NCI-H2029 treated with DMSO at 0.1 percent for 48 hours (cell line): ENCODE measurements at regions not wholly inside any gene's neighbourhood (a gene's known extent, or its start where the extent isn't known, plus 50 kb on each side); places are given as distances from the start of the nearest gene placed in this dataset.

Experiments
- DNase-seq: peaks from one replicate; lab custom pipeline; 2025; lab: John Stamatoyannopoulos, UW

DNA sequence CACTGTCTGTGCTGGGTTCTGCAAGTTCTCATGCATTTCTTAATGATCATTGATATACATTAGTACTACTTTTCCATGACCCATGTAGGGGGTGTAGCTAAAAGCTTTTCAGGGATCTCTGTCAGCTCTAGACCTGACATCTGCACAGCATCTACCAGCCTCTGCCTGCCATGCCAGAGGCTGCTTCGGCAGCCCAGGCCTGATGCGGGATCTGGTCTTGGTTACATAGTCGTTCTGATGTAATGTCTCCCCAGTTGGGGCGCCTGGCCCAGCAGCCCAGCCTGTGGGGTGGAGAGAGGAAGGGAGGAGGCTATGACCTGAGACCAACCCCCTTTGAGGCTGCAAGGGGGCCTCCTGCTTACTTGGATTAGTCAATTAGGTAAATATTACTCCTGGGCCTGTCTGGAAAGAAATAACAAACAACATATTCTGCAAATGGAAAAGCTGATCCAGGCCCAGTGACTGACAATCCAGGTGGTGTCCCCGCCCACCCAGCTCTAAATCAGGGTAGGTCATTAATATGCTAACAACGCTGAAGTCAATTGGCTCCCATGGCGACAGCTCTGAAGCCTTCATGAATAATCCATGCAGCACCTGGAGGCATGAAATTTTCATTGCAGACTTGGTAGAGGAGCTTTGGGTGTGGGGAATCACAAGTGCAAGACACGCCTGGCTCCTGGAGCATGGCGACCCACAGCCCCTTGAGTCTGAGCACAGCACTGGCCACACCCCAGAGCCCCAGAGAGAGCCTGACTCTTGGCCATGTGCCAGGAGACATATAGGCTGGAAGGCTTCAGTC, 575.3 kb downstream of the CMPK2 start:
- no peak for DNase-seq

DNA sequence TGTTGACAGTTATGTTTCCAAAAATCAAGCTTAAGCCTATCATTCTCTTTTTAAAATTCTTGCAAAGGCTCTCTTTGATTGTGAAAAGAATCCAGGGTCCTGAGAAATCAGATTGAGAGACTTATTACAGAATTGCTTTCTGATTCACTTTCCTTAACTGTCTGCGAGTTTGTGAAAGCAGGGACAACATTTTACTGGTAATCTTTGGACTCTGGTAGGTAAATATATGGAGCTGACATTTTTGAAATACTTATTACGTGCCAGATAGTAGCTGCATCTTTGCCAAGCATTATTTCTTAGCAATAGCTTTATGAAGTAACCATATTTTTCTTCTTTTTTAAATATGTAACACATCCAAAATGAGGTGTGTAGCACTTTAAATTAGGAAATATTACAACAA, 570.9 kb downstream of the CMPK2 start:
- no peak for DNase-seq

DNA sequence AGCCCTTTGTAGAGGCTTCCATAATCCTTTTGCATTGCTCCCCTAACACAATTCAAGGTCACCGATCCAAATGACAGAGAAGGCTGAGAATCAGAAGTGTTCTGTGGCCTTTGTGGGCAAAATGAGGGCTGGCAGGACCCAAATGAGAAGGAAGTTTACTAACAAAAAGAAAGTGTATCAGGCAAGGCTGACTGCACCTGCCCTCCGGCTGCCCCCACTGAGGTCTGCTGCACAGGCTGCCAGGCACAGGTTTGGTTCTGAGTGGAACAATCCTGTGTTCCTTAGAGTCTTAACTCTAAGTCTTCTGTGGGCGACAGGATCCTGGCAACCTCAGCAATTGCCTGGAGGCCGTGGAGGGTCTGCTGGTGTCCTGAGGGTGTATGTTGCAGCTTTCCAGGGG, 568.5 kb downstream of the CMPK2 start:
- no peak for DNase-seq

DNA sequence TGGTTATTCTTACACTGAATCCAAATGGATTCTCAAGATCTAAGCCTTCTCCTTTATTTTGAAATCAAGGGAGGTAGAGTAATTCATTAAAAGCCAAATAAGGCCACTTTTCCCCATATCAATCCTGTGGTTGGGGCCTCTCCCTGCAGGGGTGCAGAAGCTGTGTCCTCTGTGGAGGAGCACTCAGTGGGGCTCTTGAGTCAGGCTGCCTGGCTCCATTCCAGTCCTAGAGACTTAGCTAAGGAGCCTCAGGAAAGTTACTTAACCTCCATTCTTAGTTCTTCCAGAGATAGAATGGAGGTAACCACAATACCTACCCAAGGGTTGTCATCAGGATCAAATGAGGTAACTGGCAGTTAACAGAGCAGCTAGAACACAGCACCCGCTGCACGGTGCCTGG, 564.3 kb downstream of the CMPK2 start:
- DNase-seq: no peak

DNA sequence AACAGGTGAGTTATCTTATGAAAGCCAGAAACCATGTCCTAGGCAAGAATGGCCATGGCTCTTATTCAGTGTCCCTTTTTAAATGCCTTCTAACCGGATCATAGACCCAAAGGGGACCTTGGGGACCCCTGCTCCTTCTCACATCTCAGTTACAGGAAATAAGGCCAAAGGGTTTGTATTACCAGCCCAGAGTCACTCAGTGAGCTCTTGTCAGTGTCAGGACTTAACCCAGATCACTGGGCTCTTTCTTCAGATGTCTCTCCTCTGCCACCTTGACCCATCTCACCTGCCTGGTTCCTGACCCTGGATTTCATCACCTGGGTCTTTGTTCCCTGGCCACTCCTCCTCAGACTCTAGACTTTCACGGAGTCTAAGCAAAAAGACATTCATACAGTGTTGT, 556.7 kb downstream of the CMPK2 start:
- DNase-seq: no peak

DNA sequence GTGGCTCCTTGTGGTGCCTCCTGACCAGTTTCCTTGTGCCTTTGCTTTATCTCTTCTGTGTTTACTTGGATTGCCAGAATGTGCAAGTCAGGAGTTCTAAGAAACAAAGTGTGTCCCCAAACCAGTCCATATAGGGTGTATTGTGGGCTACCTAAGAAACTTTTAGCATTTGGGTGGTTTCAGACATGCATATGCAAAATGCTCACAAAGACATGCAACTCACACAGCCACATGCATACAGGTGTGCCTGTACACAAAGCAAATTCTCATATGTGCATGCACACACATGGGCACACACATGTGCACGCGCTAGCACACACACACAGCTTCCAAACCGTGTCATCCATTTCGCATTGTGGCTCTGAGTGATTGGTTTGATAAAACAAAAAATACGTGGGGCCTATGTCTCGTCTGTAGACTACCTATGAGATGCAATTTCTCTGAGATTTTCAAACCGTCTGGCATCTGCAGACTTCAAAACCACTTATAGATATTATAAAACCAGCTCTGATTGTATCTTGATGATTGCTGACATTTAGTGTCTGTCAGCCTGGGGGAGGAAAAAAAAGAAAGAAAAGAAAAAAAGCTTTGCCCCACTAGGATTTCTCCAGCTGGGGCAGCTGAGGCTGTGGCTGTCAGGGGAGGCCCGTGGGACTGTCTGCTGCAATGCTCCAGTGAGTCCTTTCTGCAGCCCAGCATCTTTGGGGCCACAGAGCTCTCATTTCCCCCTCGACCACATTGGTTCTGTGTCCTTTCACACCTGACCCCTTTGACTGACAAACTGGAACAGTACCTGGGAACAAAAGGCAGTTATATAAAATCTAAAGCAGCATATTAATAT, 556.1 kb downstream of the CMPK2 start:
- DNase-seq: no peak

DNA sequence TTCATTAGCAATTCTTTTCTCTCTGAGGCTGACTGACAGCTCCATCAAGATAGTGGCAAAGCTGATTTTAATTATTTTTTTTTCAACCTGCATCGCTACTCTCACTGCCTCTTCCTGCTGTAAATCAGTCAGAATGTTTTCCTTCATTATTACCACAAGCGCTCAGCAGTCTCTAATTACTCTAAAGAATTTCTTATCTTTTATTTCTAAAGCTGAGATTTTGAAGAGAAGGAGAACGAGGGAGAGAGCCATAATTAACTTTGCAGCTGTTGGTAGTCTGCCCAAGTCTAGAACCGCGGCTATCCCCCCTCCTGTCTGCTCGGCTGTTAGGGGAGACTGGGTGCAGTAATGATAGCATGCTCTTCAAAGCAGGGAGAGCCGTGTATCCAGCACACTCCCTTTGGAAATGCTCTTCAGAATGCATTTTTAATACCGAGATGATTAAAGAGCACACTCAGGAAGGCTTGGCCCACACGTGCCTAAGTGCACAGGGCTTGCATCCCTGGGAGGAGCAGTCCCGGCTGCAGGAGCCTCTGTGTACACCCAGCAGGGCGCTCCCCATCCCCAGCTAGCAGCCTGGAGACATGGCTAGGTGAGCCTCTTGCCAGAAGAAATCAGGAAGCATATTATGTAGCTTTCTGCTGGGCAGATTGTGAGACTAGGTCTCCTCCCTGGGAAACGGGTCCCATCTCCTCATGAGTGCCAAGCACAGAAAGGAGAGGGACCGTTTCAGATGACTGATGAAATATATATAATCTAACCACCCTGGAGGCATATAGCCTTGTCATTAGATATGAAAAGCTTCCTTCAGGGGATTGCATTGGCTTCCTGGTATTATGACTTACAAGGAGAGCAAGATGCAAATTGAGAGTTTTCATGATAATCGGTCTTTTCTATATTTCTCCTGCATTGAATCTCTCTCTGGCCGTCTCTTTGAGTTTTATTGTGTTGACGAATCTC, 555.2 kb downstream of the CMPK2 start:
- DNase-seq: no peak

DNA sequence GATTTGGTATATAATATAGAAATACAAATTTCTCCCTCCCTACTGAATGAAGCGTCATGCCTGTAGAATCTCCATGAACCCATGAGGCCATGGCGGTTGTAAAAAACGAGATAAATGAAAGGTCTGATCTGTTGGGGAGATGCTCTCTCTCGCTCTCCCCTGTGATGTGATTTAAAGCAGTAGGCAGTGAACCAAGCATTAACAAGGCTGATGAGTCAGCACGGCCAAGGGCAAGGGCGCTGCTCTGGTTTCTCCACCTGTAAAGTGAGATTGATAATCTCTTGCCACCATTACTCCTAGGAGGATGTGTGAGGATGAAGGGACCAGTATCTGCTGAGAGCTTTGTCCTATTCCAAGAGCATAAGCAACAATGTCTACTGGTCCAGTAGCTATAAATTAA, 553.3 kb downstream of the CMPK2 start:
- DNase-seq: no peak

DNA sequence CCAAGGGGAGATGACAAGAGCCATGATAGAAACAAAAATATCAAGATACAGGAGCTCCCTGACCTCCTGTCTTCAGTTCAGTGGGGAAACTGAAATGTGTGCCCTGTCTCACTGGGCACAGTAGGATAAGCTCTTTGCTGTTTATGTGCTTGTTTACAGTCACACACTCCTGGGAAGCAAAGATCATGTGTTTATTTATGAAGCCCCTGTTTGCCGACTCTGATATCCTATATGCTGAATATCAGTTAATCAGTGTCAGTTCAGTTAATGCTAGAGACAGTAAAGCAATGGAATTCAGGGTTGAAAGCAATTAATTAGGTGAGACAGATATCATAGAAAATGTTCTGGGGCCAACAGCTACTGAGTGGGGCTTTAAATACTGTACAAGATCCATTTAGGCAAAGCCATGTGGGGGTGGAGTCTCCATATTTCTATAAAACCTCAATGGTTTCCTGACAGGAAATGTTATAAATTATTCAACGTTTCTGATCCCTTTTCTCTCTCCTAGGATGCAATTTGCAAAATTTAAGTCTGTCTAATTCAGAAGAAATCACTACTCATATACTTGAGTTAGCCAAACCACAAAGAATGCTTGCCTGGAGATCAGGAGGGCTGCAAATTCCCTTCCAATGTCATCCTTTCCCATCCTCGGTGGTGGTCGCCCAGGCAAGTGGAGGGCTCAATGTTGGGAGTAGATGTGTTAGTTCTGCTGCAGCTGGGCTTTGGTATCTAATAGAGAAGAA, 551.3 kb downstream of the CMPK2 start:
- DNase-seq: no peak

DNA sequence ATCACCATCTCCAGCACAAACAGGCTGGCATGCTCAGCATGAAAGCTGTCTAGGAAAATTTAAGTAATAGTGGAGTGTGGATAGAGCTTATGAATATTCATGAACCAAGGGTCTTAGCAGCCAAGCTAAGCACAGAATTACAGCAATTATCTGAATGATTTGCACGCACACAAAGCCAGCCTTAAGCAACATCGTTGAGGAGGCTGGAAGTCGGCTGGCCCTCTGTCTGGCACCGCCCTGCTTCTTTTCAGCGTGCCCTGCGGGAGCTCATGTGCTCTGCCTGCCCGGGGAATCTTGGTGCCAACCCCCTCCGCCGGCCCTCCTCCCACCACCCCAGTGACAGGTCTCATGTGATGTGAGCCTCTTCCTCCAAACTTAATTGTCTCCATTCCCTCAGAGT, 540.1 kb downstream of the CMPK2 start:
- DNase-seq: no peak

DNA sequence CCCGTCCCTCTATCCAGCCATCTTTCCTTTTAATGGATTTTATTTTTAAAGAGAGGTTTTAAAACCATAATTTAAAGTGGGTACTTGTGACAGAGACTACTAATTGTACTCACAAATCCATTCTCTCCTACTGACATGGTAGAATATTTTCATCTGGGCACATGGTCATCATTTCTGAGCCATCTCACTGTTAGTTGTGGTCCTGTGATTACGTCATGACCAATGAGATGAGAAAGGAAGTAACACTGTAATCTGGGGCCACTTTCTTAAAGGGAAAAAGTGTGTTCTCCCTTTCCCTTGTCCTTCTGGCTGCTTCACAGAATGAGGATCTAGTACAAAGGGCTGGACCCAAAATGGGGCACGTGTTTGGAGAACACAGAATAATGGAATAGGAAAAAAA, 538.7 kb downstream of the CMPK2 start:
- DNase-seq: no peak

DNA sequence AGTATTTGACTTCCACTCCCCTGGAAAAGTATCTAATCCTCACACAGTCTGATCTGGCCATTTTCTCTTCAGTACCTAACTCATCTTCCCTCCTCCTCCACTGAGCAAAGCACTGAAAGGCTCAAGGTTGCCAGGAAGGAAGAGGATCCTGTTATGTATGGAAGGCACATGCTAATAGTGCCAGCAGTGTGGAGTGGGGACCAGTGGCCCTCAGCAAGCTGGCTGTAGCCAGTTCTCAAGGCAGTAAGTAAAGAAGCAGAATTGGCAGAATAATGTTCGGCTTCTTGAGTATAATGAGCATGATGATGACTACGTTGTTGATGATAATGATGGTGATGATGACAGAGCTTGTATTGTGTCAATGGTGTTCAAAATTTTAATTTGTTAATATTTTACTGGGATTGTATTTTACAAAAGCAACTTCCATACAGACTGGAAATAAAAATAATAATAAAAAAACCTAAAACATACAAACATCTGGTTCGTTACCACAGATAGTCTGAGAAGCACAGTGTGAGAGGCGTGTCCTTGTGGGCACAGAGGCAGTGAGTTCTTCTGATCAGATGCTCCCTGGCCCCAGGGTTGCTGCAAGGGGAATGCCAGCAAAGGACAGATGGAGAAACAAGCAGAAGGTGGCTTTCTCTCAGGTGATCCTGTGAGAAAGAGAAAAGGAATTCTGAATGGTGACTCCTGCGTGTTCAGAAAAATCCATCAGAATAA, 528.8 kb downstream of the CMPK2 start:
- DNase-seq: no peak

DNA sequence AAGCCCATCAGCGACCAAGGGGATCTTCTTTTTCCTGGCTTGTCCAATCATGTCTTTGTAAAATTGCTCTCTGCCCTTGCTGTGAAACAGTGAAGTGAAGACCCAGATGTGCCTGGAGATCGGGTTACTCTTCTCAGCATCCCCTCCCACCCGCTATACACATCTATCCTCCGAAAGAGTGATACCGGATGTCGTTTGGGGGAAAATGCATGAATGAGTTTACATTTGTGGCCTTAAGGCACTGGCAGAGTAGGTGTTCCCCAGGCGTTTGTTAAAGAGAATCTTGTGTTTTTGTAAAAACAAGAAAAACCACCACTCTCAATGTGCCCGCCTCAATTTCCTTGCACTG, 528.3 kb downstream of the CMPK2 start:
- no peak for DNase-seq

DNA sequence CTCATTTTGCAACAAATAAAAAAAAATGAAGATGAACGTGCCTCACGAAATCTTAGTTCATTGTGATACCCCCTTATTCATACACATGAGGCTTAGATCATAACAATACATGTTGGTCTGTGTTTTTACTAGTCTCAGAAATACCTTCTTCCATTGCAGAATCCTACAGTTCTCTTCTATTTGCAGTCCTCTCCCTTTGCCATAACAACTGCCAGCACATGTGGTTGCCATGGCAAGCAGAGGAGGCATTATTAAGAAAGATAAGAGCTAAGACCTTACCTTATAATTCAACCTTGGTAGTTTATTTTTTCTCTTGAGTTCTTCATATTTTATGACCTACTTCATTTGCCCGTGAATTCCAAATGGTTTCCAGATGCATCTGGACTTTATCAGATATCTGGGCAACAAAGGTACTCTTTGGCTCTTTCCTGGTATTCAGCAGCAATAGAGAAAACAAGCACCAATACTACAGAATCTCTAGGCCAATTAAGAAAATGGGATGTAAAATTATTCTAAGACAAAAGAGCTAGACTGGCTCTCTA, 524.0 kb downstream of the CMPK2 start:
- DNase-seq: no peak

DNA sequence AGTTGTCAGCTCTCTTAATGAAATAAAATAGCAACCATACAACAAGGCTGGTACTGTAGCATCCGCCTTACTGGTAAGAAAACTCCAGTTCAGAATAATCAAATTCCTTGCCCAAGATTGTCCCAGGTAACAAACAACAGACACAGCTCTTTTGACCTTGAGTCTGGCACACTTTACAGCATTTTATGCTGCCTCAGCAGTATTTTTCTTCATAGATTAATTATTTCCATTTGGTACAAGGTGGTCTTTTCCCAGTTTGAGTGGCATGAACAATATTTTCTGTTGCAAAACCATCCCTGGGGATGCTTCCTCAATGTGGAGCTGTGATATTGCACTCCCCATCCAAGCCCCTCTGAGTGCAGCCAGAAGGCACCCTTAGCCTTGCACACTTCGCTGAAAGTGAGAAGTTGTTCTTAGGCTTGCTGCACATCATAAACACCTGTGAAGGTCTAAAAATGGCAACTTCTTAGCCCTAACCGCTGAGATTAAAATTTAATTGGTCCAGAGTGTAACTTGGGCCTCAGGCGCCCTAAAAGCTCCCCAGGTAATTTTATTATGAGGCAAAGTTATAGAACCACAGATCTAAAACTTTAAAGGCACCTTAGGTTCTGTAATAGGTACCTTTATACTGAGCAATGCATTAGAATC, 523.3 kb downstream of the CMPK2 start:
- no peak for DNase-seq

DNA sequence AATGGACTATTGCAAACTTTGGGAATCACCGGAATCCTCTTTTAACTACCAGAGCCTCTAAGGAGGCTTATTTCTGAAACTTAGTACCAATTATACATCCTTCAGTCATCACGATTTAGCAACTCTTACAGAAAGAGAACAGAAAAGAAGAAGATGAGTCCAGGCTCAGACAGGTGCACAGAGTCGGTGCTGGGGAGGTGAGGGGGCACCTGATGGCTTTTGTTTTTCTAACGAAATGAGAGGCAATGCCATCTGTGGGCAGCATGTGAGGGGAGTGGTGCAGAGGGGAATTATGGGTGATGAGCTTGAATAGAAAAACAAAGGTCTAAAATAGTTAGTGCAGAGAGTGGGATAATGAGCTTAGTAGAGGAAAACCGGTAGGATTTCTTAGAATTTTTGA, 522.6 kb downstream of the CMPK2 start:
- no peak for DNase-seq

DNA sequence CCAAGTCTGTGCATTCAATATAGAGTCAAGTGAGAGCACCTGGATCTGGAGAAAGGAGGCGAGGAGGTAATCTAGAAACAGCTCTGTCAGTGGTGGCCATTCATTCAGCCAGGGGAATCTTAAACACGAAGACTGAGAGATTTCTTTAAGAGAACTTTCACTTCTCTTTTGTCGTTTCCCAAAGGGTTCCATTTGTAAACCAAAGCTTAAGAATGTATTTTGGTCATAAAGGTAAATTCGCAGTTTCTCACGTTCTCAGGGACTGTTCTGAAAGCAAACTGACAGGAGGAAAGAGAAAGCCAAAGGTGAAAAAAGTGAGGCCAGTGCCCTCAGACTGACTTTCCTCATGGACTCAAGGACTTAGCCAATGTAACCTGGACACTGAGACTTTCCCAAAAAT, 513.5 kb downstream of the CMPK2 start:
- DNase-seq: no peak

DNA sequence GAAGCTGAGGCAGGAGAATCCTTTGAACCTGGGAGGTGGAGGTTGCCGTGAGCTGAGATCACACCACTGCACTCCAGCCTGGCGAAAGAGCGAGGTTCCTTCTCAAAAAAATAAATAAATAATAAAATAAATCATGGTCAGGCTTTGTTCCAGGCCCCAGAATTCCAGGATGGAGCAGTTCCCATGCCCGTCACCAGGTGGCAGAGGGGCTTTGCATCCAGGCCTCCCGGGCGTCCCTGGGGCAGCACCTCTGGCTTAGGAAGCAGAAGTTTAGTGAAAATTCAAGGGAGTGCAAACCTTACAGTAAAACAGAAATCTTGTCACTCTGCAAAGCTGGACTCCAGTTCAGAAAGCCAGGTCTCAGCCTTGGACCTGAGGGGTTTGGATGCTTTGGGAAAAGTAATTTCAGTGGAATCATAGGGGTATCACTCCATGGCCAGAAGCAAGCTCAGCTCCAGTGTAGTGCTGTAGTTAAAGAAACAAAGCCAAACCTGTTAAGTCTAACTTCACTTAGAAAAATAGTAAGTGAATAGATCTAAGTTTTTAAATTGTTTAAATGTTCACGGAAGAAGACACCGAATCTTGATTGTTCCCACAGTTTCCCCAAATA, 512.7 kb downstream of the CMPK2 start:
- no peak for DNase-seq

DNA sequence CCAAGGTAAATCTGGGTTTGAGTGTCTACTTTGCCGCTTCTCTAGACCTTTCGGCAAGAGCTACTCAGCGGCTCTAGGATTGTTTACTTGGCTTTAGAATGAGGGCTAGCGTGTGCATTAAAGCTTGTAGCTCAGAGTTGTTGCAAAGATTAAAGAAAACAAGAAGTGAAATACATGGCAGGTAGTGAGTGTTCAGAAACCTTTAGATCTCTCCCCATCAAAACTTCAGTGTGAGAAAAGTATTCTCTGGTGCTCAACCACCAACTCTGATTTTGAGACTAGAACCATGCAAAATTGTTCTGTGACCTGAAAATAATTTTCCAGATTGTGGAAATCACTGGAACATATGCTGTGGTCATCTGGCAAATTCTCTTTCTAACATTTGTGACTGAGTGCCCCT, 512.0 kb downstream of the CMPK2 start:
- no peak for DNase-seq

DNA sequence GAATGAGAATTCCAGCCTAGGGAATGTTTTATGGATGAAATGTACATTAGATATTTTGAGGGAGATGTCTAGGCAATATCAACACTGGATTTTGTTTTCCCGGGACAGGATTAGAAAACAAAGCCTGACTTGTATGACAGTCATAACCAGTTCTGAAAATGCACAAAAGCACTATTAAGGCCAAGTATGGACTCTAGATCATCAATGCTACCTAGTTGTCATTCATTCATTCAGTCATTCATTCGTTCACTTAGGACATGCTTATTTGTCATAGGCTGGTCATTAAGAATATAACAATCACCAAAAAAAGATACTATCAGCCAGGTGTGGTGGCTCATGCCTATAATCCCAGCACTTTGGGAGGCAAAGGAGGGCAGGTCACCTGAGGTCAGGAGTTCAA, 511.2 kb downstream of the CMPK2 start:
- no peak for DNase-seq
